Calu3 (cell line): ENCODE measurements at regions not wholly inside any gene's neighbourhood (a gene's known extent, or its start where the extent isn't known, plus 50 kb on each side); places are given as distances from the start of the nearest gene placed in this dataset.
"Not testable (repeated sequence)": the region's sequence is repeated elsewhere in the genome, so short reads cannot be mapped to it uniquely, and the experiment has no call there.

Source experiments
- BruUV-seq: library from RNA; stranded (reverse); fragments of 400-500 nt; replicated peaks from 2 replicates; lab custom pipeline; 2021; lab: Mats Ljungman, UMichigan
- CTCF ChIA-PET: fragments of 300-600 bp; sonication (Branson Sonifier 250); formaldehyde crosslinking; loops from one replicate; lab custom pipeline; 2022; ENCODE audit warnings: antibody characterized with exemption; lab: Charles Lee
- DNase-seq: peaks from one replicate; pipeline ENCODE4 v3.0.0; 2022
- H3K27ac Mint-ChIP-seq: one replicate; pipeline ENCODE4 v1.8.0; 2022; ENCODE audit warnings: mixed read lengths; ENCODE audit not compliant: unreplicated experiment
- H3K27me3 Mint-ChIP-seq: one replicate; pipeline ENCODE4 v1.8.0; 2022; ENCODE audit warnings: mixed read lengths; ENCODE audit not compliant: unreplicated experiment
- H3K36me3 Mint-ChIP-seq: one replicate; pipeline ENCODE4 v1.8.0; 2022; ENCODE audit warnings: mild to moderate bottlenecking, moderate library complexity, mixed read lengths; ENCODE audit not compliant: insufficient read depth, unreplicated experiment
- H3K4me1 Mint-ChIP-seq: one replicate; pipeline ENCODE4 v1.8.0; 2022; ENCODE audit warnings: mild to moderate bottlenecking, low read depth, mixed read lengths; ENCODE audit not compliant: unreplicated experiment
- H3K4me3 Mint-ChIP-seq: one replicate; pipeline ENCODE4 v1.8.0; 2022; ENCODE audit warnings: mild to moderate bottlenecking, low read depth, moderate library complexity, mixed read lengths; ENCODE audit not compliant: unreplicated experiment
- H3K9me3 Mint-ChIP-seq: one replicate; pipeline ENCODE4 v1.8.0; 2022; ENCODE audit warnings: low read depth, mixed read lengths; ENCODE audit not compliant: unreplicated experiment
- CTCF ChIP-seq: fragments of 200-600 bp; IDR thresholded peaks from one replicate; pipeline ENCODE4 v1.8.0; 2022; ENCODE audit warnings: antibody characterized with exemption; ENCODE audit not compliant: unreplicated experiment
- intact Hi-C: fragments of 100-400 bp; cut with micrococcal nuclease; formaldehyde crosslinking; loops from one replicate; pipeline ENCODE4 v1.10.0; 2022; ENCODE audit not compliant: unreplicated experiment

GRCh38 chrX:83954116-83954515, 93.2 kb downstream of the CYLC1 start:
- H3K4me3 Mint-ChIP-seq, intact Hi-C loops, DNase-seq, H3K27ac Mint-ChIP-seq, H3K36me3 Mint-ChIP-seq, H3K27me3 Mint-ChIP-seq, CTCF ChIA-PET, BruUV-seq, H3K4me1 Mint-ChIP-seq: not testable (repeated sequence)
- peaks cover 17% of the 10 kb centered on the region for H3K9me3 Mint-ChIP-seq

GRCh38 chrX:83966347-83966746, 105.4 kb downstream of the CYLC1 start:
- peaks cover 5% of the 10 kb centered on the region for H3K9me3 Mint-ChIP-seq
- H3K4me1 Mint-ChIP-seq: no peaks in the 10 kb centered on the region
- no peaks in the 10 kb centered on the region for H3K27me3 Mint-ChIP-seq
- no TSS peak for BruUV-seq
- TF ChIP-seq CTCF: no peak
- no peak for DNase-seq
- intact Hi-C loops: no loop called here
- no peaks in the 10 kb centered on the region for H3K36me3 Mint-ChIP-seq
- CTCF ChIA-PET: no interaction called here
- no peak overlapping the region for H3K4me3 Mint-ChIP-seq
- H3K27ac Mint-ChIP-seq: no peak overlapping the region

GRCh38 chrX:83984961-83985360, 124.0 kb downstream of the CYLC1 start:
- CTCF ChIA-PET: interaction anchor here (0.6 kb wide), 1 partner anchor 795 kb away, joined by 4 read pairs; no protein-coding TSS in a partner anchor
- H3K9me3 Mint-ChIP-seq: peaks cover 5% of the 10 kb centered on the region
- no peaks in the 10 kb centered on the region for H3K36me3 Mint-ChIP-seq
- no peak overlapping the region for H3K4me3 Mint-ChIP-seq
- H3K27me3 Mint-ChIP-seq: no peaks in the 10 kb centered on the region
- DNase-seq: no peak
- no TSS peak for BruUV-seq
- no peak overlapping the region for H3K27ac Mint-ChIP-seq
- intact Hi-C loops: no loop called here
- H3K4me1 Mint-ChIP-seq: no peaks in the 10 kb centered on the region
- TF ChIP-seq CTCF: no peak

- H3K4me1 Mint-ChIP-seq, H3K27ac Mint-ChIP-seq, CTCF ChIA-PET, BruUV-seq, intact Hi-C loops, H3K27me3 Mint-ChIP-seq, DNase-seq, H3K9me3 Mint-ChIP-seq, H3K36me3 Mint-ChIP-seq, H3K4me3 Mint-ChIP-seq: not testable (repeated sequence)
These were observed 129.2 kb downstream of the CYLC1 start for GRCh38 chrX:83990178-83990577.

GRCh38 chrX:83997781-83998180, 136.8 kb downstream of the CYLC1 start:
- no peaks in the 10 kb centered on the region for H3K4me1 Mint-ChIP-seq
- CTCF ChIA-PET: no interaction called here
- H3K4me3 Mint-ChIP-seq: no peak overlapping the region
- no peaks in the 10 kb centered on the region for H3K36me3 Mint-ChIP-seq
- no peak for DNase-seq
- no peaks in the 10 kb centered on the region for H3K27me3 Mint-ChIP-seq
- intact Hi-C loops: no loop called here
- peaks cover 3% of the 10 kb centered on the region for H3K9me3 Mint-ChIP-seq
- H3K27ac Mint-ChIP-seq: no peak overlapping the region
- no peak for TF ChIP-seq CTCF
- BruUV-seq: no TSS peak
